ENCODE measurements at regions not wholly inside any gene's neighbourhood (a gene's known extent, or its start where the extent isn't known, plus 50 kb on each side); places are given as distances from the start of the nearest gene placed in this dataset.

DNA sequence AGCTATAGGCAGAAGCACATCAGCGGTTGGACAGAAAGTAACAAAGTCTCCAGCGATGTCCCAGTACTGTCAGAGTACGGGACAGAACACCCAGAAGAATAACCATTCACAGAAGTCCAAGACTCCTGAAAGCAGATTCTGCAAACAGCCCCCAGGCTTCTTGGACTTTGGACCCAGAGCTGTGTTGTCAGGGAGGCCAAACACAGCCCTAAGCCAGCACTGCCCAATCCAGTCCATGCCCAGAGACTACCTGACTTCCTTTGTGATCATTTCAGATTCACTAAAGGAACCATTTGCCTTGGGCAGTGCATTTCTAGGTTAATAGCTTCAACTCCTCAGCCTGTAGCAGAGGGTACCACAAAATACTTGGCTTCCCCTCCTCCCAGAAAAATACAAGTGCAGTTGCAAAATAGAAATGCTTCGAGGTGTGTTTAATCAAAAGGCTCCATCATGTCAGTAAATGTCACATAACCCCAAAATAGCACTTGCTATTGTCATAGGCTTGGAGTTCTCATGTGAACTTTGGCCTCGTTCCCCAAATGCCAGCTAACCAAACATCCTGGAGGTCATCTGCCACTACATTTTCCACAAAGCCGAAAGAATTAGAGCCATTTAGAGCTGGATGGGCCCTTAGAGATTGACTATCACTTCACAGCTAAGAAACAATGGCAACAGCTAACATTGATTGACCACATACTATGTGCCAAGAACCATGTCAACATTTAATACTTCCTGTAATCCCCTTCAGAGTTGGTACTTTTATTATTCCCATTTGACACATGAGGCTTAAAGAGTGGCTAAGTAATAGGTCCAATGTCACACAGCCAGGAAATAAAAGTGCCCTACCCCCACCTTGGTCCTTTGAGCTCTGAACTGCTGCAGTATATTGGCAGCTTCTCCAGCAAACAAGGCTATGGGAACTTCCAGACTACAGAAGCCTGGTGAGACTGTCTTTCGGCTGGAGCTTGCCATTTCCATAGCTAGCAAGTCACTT is 329.9 kb downstream of the FOXO1 start:
- no peak for DNase-seq (ENCODE audit: low read depth in 3 of 3)

DNA sequence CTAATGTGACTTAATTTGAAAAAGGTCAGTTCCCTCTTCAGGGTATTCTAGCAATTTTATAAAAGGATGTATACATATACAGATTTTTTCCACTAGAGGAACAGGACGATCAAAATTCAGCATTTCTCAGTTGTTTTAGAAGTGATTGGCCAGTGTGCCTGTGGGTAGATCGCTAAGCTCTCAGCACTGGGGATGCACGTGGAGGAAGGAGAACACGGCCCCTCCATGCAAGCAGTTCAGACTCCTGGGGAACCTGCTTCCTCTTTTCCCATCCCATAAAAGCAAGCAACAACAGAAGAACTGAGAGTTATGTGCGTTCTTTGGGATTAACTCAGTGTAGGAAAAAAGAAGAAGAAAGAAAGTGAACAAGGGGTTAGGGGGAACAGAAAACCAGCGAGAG is 328.8 kb downstream of the FOXO1 start:
- no peak for DNase-seq (ENCODE audit: low read depth in 3 of 3)

DNA sequence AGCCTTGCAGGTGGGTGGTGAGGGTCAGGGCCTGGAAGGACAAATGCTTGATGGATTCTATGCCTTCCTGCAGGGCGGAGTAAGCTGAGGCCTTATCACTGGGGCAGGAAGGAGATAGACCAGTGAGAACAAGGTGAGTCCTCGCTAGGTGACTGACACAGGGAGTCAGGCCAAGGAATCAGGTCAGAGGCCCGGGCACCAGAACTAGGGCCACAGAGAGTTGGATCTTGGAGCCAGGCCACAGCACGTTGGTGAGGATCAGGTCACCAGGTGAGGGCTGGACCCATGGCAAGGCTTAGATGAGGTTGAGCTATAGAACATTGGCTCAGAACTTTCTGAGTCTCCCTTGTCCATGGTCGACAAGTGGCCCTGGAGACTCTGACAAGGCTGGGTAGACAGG is 328.2 kb downstream of the FOXO1 start:
- DNase-seq (ENCODE audit: low read depth in 3 of 3) = no peak

DNA sequence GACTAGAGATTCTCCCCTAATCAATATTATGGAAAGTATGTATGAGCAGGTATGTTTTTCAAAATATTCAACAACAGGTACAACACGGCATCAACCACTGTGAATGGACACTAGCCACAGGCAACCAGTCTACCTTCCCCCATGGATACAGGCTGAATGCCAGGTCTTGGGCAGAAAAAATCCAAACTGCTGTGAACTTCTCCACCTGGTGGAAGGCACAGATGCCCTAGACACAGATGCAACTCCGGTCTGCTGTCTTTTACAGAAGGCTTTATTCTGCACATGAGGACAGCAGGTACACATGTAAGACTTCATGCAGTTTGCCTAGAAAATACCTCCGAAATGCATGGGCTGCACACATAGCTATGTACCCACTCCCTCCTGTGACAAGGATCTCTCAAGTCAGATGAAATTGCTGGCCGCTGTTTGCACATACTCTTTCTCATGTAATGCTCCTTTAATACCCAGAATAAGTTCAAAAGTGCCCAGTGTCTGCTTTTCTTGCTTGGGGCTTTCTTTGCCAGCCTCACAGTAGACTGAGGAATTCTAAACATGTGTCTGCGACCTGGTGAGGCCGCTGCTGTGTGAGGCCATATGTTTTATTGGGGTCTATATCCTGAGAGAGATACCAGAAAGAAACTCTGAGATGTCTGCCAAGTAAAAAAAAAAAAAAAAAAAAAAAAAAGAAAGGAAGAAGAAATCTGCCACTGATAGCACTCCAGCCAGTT is 325.9 kb downstream of the FOXO1 start:
- DNase-seq (ENCODE audit: low read depth in 3 of 3) = no peak

DNA sequence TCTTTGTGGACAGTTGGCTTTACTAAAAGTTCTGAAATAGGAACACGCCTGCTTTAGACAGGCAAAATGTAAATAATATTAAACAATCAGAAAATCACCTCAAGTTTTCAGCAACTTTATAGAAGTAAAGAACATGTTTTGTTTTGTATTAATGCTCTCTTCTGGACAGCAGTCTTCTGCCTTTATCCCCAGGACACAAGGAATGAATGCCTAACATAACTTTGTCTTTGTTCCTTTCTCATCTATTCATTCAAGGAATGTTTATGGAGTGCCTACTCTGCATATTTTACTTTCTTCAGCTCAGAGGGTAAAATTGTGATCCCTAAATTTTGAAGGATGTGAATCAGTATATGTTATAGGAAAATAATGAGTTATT is 325.4 kb downstream of the FOXO1 start:
- DNase-seq (ENCODE audit: low read depth in 3 of 3) = no peak

DNA sequence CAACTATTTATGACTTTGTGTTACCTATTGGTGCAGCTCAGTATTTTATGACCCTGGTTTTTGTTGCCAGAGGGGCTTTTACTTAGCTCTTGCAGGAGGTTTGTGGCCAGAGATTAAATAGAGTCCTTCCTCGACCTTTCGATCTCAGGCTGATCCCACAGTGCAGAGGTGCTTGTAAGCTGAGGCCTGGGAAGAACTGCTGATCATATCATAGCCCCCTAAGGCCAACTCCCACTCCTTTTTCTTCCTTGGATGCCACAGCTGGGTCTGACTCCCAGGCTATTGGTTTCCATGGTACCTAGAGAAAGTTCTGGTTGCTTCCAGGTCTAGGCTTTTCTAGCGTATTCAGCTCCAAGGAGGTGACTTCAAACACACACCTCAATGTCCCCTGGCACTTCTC is 324.9 kb downstream of the FOXO1 start:
- DNase-seq (ENCODE audit: low read depth in 3 of 3) = no peak

DNA sequence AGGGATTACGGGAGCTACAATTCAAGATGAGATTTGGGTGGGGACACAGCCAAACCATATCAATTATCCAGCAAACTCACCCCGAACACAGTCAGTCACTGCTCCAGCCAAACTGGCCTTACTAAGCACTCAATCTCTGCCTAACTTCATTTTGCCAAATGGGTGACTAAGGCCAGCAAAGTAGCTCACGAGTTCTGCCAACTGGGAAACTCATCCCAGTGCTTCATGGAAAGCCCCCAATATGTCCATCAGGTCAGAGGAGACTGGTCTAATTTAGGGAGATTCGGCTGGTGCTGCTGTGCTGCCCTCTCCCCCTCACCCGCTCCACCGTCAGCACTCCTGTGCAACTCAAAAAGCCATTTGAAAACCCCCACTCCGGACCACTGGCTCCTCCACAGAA is 324.0 kb downstream of the FOXO1 start:
- DNase-seq (ENCODE audit: low read depth in 3 of 3) = no peak

DNA sequence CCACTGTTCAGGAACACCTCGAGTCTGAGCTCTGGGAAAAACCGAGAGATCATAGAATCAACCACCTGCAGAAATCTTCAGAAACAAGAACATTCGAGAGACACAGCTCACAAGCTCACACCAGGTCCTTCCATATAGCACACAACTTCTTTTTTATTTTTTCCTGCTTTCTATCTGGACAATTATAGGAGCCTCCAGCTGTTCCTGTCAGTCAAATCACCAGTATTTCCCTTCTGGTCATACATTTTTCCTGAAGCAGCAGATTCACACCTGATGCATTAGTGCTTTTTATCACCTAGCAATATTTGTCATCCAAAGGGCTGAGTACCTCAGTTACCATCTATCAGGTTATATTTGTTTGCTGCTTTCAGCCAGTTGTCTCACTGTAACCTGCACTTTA is 323.5 kb downstream of the FOXO1 start:
- DNase-seq (ENCODE audit: low read depth in 3 of 3) = no peak

DNA sequence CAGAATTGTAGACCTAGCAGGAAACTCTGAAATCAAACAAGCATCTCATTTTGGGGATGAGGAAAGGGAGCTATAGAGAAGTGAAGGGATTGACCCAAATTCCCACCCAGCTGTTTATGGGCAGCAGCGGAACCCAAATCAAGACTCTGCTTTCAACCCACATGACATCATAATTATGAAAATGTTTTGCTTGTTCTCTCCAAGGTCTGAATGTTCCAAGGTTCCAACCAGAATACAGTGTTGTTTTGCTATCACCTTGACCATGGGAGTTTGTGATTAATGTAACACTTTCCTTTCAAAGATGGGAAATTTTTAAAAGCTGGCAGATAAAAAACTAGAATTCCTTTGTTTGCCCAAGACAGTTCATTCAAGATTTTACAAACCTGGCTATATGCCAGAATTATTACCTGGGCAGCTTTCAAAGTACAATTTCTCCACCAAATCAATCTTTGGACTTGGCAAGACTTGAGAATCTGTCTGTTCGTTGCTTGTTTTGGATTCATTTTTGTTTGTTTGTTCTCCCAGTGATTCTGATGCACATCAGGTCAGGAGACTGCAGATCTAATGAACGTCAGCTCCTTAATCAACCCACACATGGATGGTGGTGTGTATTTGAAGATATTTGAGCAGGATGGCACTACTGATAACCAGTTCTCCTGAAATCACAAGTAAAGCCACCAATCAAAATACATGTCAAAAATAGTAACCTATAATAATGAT is 322.7 kb downstream of the FOXO1 start:
- no peak for DNase-seq (ENCODE audit: low read depth in 3 of 3)

DNA sequence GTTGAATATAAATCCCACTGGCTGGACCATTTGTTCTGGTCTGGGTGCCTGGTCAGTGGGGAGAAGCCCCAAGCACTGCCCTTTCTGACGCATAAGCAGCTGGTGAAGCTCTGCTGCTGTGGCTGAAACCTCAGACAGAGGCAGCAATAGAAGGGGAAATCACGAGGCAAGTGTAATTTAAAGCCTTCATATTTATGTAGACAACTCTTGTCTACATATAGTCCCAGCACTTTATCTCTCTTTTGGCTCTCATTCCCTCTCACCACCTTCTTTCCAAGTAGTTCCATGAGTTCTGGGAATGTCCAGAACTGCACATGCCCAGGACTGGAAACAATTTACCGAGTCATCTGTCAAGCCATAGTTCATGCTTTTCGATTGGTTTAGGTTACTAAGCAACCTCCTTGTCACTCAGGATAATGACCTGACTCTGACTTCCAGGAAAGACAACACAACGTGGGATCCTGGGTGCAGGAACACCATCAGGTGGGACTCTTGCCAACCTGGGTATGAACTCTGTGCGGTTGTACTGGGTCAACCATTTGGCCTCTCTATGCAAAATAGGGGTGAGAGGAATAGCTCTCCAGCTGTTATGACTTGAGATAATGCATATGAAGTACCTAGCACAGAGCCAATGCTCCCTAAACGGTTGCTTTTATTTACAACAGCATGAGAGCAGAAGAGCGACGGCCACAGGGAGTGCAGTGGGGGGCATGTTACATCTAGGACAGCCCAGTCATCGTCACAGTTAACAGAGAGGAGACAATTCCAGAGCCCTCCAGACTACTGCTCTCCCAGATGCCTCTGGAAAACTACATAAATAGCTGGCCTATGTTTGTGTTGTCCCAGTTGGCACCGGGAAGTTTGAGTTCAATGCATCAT is 321.9 kb downstream of the FOXO1 start:
- DNase-seq (ENCODE audit: low read depth in 3 of 3) = no peak

DNA sequence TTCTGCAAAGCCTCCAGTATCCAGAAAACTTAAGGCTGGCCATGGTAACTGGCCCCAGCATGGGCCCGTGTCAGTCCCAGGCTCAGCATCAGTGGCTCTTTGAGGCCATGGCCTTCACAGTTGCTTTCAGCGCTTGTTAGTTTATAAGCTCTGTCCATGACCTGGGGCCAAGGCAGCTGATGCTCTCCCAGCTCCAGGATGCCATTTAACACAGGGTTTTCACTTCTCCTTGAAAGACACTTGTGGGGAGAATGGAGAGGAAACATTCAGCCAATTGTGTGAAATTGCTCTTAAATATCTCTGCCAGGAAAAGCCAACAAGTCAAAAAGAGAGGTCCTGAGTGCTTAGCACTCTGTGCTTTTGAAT is 321.3 kb downstream of the FOXO1 start:
- DNase-seq (ENCODE audit: low read depth in 3 of 3) = no peak

DNA sequence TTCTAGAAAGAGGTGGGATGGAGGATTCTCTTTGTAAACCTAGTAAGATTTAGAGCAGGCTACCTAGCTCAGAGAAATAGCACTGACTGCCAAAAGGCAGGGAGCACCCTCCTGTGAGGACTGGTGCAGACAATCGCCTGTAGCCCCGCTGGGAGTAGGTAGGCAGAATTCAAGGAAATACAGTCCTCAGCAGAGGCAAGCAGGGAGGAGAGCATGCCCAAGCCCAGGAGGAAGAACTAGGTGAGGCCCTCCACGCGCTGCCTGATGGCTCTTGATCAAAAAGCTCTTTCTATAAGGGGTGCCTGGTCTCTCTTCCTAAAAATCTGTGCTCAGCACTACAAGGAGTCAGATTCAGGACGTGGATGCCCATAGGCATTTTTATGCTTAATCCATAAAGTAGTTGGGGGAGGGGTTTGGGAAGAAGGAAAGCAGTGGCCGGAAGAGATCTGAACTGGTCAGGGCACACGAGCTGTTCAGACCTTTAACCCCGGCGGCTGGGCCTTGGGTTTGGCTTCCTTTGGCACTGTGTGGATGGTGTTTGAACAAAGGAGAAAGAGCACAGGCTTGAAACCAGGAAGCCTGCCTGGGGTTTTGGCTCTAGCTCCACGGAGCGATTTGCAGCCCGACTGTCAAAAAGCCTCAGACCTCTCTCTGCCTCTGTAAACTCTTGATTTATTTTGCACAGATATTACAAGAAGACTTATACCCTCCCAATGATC is 320.6 kb downstream of the FOXO1 start:
- DNase-seq (ENCODE audit: low read depth in 3 of 3) = no peak

DNA sequence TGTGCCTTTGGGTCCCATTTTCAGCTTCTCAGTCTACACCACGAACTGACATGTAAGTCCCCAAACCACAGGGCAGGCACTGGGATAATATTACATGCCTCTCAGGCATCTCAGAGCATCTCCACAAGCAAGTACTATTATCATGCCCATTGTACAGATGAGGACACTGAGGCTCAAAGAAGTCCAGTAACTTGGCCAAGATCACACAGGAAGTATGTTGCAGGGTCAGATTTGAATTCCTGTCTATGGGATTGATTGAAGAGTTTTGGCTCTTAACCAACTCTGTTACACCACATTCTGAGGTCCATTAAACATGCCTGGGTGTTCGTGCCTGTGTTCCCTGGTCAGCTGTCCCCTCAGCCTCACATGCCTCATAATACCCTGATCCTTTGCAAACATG is 319.8 kb downstream of the FOXO1 start:
- DNase-seq (ENCODE audit: low read depth in 3 of 3) = no peak

DNA sequence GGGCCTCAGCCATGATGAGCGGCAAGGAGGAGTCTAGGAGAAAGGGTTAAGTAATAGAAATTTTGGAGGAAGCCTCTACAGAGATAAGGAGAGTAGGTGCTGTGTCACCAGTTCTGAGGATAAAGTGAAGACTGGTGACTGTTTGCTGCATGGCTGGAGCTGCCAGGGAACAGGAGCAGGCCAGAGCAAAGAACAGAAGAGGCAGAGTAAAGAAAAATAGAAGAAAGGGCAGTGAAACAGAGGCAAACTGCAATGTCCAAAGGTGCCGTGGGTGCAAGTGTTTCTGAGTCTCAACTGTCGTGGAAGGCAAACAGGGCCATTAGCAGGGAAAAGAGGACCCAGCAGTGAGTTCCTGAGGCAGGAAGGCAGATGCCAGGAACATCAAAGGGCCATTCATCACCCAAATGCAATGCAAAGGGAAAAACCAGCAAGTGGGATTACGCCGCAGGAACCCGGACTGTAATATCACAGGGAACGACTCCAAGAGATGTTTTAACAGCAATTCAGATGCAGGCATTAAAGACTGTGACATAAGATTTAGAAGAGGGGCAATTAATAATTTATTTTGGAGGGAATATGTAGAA is 318.3 kb downstream of the FOXO1 start:
- DNase-seq (ENCODE audit: low read depth in 3 of 3) = no peak

DNA sequence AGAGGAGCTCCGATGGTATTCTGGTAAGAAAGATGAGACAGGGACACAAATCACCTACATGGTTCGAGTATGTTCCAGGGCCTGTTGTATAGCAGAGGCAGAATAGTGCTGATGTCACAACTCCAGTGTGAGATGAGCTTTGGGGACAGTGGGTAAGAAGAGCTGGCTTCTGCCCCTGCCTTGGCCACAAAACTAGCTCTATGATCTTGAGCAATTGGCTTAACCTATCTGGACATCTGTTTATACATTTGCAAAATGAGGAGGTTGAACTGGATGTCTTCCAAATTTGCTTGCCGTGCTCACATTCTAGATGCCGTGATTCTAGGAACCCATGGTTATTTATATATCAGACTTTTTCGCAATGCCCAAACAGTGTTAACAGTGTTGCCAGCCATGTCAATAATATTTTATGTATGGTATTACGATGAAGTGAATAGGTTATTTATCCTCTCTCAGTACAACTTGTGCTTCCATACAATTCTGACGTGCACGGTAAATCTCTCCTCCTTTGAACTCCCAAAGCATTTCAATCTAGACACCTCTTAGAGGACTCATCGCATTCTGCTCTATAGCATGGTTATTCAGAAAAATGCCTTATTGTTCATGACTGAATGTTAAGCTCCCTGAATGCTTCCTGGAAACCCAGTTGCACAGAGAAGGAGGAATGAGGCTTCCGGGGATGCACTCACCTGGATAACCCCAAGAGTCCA is 316.0 kb downstream of the FOXO1 start:
- DNase-seq (ENCODE audit: low read depth in 3 of 3) = no peak

DNA sequence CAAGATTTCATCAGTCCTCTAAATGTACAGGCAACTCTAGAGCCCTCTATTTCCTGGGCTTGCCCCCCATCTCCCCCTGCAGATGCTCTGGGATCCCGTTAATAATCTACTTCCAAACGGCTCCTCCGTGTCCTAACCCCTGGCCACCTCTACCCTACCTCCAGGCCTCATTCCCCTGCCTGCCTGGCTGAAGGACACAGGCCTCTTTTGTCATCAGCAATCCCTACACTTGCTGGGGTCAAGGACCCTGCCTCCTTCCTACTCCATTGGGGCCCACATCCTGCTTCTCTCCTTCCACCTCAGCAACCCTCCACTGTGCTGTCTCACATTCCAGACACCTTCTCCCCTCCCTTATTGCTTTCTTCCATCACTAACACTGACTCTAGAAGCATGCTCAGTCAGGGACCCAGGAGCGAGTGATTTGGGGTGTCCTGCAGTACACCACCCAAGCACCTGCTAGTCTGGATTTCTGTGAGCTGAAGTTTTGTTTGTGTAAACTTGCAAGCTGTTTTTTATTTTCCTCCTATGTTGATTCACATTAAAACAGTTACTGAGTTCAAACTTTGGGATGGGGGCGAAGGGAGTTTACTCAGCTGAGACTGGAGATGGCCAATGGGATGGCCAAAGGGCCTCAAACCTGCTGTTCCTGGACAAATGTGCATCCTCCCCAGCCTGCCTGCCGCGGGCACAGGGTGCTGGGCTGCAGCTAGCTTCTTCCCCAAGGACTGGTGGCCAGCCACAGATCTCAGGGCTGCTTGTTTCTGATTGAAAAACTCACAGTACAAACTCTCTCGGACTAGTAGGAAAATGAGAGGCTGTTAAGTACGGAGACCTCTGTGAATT is 314.7 kb downstream of the FOXO1 start:
- DNase-seq (ENCODE audit: low read depth in 3 of 3) = no peak

DNA sequence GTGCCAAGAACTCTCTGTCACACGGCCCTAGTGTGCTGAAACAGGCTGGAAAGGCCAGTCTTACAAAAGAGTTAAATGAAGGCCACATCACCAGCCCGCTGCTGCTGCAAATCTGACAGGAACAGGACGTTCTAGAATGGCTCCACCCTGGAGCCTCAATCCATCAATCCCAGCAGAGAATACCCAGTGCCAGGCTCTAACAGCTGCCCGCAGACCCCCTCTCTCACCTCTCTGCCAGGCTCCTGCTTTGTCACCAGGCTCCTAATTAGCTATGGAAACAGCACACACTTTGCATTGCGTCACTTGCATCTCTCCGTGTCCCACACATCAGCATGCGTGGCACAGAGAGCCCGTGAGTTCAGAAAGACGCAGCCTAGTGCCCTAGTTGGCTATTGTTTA is 314.1 kb downstream of the FOXO1 start:
- DNase-seq (ENCODE audit: low read depth in 3 of 3) = no peak

DNA sequence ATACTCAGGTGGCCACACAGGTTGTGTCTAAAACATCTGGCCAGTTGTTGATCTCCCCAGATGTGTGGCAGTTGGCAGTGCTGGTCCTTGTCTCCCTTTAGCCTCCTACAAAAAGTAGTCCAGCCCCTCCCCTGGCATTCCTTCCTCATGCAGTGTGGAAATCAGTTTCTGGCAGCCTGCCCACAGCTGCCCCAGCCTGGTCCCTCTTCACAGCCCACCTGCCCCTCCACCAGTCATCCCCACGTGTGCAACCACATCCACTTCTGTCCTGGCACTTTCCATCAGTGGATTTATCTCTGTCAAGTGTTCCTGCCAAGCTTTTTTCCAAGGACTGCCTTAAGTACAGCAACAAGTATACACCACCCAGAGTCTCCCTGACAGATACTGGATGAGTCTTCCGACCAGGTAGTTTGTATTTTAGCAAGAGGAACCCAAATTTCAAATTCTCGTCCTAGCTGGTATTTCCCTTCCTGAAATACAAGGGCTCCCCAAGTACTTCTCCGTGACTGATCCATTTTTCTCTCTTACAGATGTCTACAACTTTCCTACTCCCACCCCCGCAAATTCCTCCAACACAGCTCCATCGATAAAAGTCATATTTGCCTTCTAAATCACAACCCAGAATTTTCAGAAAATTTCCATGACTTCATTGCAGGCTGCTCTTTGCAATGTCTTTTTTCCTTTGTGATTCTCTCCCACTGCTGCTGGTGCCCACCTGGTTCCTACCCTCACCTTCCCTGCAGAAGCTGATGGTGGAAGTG is 313.5 kb downstream of the FOXO1 start:
- DNase-seq (ENCODE audit: low read depth in 3 of 3) = no peak
